ENCODE measurements at regions not wholly inside any gene's neighbourhood (a gene's known extent, or its start where the extent isn't known, plus 50 kb on each side); places are given as distances from the start of the nearest gene placed in this dataset.

DNA sequence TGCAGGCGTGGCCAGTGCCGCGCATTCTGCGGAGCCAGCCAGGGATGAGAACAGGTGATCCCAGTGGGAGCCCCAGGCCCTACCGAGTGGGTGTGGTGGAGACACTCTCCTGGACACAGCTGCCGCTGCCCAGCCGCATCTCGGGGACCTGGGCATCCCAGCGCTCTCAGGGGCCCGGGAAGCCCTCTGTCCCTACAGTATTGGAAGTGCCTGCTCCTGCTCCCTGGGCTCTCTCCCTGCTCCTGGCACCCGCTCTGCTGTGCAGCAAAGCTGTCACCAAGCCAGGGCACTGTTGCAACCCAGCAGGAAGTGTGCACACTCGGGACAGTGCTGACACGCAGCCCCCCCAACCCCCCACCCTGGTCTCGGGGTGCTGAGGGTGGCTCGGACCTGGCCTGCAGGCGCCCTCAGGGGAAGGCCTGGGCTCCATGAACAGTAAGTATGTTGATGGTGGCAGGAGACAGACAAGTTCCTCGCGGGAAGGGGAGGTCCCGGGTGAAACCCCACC is 1177.4 kb upstream of the GBE1 start:
- TF ChIP-seq, protein P1, sequence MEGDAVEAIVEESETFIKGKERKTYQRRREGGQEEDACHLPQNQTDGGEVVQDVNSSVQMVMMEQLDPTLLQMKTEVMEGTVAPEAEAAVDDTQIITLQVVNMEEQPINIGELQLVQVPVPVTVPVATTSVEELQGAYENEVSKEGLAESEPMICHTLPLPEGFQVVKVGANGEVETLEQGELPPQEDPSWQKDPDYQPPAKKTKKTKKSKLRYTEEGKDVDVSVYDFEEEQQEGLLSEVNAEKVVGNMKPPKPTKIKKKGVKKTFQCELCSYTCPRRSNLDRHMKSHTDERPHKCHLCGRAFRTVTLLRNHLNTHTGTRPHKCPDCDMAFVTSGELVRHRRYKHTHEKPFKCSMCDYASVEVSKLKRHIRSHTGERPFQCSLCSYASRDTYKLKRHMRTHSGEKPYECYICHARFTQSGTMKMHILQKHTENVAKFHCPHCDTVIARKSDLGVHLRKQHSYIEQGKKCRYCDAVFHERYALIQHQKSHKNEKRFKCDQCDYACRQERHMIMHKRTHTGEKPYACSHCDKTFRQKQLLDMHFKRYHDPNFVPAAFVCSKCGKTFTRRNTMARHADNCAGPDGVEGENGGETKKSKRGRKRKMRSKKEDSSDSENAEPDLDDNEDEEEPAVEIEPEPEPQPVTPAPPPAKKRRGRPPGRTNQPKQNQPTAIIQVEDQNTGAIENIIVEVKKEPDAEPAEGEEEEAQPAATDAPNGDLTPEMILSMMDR (IDR thresholded peaks at IDR 0.05) = no peak
- TF ChIP-seq POLR2A (IDR thresholded peaks at IDR 0.05) = no peak
